ENCODE measurements at regions not wholly inside any gene's neighbourhood (a gene's known extent, or its start where the extent isn't known, plus 50 kb on each side); places are given as distances from the start of the nearest gene placed in this dataset.

GRCh38 chr21:20627594-20627993 lies 370.6 kb upstream of the NCAM2 start:
- TF ChIP-seq CTCF (IDR thresholded peaks at IDR 0.05) (no peak), REST (IDR thresholded peaks at IDR 0.05; ENCODE audit: insufficient read depth in 1 of 2, low read depth in 2 of 2, low read length in 1 of 2) (no peak)
